Fibroblast of peridontal ligament (primary cell): ENCODE measurements at regions not wholly inside any gene's neighbourhood (a gene's known extent, or its start where the extent isn't known, plus 50 kb on each side); places are given as distances from the start of the nearest gene placed in this dataset.

Experiments
- DNase-seq: peaks from one replicate; pipeline ENCODE4 v3.0.0-alpha.2; 2010; ENCODE audit errors: extremely low read depth

DNA sequence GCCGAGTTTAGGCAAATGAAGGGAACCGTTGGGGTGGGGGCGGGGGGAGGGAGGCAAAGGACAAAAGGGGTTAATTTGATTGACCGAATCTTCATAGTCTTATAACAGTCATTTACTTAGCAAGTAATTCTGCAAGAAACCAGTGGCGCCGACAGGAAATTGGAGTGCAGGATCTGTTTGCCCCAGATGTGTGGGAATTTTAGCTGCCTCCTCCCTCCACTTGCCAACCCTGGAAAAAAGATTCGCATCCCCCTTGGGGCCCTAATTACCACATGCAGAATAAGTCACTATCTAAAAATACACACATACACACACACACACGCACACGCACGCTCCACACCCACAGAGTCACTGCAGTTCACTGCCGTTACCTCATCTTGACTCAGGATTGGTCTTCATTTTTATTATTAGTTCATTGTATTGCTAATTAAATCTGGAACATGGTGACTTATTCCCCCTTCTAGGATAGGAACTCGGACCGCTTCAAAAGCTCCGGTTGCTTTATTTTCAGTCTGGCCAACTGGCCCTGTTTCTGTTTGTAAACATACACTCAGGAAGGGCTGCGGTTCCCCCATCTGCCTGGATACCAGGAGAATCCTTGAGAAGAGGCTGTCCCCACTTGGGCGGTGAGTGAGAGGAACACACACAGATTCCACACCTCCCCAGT, 241.6 kb upstream of the SALL1 start:
- DNase-seq: peak; percentile 88

DNA sequence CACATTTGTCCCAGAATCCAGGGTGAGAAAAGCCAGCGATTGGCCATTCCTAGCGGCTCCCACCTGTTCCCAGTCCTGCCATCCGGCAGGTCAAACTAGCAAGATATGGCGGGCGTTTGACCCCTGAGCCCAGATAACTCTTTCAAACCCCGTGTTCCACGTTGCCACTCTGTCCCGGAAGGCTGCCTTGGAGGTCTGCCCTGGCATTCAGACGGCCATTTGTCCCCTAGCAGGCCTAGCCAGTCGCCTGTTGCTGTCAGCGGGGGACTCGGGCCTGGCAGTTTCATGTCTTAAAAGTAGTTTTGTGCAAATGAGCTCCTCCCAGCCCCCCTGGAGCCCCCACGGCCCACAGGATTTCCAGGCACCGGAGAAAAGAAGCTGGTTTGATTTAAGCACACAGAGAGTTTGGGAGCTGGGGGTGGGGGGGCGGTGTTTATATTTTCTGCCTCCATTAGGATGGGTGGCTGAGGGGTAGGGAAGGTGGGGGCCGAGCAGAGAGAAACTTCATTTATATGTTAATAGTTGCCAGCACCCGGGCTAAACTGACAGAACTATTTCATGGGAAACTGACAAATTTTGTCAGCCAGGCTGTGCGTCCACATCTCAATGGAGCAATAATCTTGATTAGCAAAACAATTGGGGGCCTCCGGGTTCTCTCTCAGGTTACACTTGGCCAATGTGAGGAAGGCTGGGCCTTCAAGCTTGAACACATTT, 240.9 kb upstream of the SALL1 start:
- DNase-seq: no peak

DNA sequence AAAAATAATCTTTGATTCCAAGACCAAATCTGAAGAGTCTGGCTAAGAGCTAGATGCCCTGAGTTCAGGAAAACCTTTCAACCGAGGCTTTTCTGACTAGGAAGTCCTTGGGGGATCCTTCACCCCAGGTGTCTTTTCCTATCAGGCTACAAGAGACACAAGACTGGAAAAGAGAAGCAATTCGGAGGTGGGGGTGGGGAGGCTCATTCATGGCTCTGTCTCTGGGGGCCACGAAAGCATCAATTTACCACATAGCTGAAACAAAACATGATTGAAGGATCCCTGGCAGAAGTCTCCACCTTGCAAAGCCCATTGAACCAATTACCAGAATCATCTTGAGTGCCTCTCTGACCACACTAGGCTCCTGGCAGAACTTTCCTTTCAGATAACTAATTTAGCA, 239.8 kb upstream of the SALL1 start:
- DNase-seq: no peak

DNA sequence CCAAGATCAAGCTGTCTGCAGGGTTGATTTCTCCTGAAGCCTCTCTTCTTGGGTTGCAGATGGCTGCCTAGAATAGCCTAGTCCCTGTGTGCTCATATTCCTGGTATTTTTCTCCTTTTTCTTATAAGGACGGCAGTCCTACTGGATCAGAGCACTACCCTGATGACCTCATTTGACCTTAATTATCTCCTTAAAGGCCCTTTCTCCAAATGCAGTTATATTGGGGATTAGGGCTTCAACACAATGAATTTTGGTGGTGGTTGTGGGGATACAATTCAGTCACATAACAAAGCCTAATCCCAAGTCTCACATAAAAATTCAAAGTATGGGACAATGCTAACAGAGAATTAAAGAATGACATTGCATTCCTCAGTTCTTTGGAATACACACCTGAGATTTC, 238.8 kb upstream of the SALL1 start:
- DNase-seq: no peak

- no peak for DNase-seq
Observed at GRCh38 chr16:51388516-51388951, 237.5 kb upstream of the SALL1 start.

DNA sequence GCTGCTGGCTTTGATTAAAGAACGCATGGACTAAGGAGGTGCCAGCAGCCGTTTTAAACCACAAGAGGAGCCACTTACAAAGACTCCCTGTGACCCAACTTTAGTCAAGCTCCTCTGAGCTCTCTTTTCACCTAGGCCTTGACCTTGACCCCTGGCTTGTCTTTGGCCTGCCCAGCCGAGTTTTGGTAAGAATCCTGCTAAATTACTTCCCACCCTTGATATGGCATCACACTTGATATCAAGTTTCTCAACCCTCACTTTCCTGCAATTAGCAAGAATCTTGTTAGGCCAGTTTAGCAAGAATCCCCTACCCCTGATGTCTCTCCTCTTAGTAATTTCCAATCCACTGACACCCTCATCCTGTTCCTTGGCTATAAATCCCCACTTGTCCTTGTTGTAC, 232.8 kb upstream of the SALL1 start:
- no peak for DNase-seq

- DNase-seq: no peak
Observed at GRCh38 chr16:51382940-51383339, 231.9 kb upstream of the SALL1 start.

DNA sequence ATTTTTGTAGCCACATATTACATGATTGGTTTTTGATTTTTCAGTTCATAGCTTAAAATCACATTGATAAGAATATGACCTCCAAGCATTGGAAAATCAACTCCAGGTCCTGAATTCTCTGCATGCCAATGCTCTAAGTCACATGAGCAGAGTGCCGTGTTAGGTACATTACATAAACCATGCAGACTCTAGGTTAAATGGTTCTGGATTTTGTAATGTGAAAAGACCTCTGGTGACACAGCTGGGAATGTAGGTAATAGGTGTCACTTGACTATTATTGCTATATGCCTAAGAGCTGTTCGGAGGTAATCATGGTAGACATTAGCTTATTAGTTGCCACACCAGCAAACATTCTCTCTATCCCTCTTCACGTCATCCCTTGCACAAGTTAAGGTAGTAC, 231.1 kb upstream of the SALL1 start:
- DNase-seq: no peak

DNA sequence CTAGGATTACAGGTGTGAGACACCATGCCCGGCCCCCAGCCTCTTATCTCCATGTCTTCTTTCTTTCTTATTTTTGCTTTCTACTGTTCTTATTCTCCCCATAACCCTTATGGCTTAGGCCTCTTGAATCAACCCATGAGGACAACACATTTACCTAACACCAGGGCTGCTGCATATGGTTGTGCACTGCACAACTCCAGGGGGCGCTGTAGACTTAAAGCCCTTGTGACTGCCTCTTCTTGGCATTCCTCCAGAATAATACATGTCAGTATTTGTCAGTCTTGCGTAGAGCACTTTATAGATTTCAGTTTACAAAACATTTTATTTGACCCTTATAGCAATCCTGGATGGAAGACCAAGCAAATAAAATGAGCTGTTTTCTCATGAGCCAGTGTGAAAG, 225.0 kb upstream of the SALL1 start:
- DNase-seq: no peak

DNA sequence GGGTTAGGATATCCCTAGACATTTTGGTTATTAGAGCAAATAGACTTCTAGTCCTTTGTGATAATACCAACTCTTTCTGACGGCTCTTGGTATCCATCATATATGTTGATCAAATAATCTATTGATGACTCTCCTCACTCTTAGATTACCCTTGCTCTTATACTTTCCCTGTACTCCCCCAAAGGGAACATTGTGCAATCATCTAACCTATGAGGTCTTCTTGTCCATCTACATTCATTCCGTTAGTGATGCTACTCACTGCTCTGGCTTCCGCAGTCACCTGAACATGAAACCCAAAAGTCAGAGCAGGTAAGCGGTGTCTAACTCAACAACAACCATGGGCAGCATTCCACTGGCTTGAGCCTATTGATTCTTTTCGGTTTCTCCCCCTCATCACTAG, 223.7 kb upstream of the SALL1 start:
- DNase-seq: no peak

DNA sequence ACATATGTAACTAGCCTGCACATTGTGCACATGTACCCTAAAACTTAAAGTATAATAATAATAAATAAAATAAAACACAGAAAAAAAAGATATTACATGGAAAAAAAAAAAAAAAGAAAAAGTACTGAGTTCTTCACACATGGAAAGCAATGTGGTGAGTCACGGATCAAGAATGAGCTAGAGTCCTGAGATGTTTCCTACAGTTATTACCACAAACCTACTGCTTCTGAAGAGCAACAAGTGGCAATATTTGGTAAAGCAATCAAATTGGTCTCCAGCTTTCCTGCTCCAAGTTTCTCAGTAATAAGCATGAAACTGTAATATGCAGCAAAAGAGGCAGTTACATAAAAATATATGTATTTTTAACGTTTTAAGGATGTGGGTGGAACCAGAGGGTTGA, 223.3 kb upstream of the SALL1 start:
- DNase-seq: peak; percentile 63

DNA sequence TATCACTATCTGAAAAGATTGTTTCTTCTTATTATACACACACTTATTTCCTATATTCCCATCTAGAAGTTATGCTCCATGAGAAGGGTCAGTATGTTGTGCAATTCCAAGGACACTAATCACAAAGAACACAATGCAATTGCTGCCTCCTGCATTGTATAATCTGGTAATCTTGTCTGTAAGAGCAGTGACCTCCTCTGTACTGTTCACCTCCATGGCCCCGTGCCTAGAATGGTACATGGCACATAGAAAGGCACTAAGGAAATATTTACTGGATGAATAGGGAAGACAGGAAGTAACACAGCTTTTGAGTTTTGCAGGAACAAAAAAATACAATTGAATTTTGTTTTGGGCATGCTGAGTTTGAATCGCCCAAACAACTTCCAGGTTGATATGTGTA, 214.6 kb upstream of the SALL1 start:
- no peak for DNase-seq

DNA sequence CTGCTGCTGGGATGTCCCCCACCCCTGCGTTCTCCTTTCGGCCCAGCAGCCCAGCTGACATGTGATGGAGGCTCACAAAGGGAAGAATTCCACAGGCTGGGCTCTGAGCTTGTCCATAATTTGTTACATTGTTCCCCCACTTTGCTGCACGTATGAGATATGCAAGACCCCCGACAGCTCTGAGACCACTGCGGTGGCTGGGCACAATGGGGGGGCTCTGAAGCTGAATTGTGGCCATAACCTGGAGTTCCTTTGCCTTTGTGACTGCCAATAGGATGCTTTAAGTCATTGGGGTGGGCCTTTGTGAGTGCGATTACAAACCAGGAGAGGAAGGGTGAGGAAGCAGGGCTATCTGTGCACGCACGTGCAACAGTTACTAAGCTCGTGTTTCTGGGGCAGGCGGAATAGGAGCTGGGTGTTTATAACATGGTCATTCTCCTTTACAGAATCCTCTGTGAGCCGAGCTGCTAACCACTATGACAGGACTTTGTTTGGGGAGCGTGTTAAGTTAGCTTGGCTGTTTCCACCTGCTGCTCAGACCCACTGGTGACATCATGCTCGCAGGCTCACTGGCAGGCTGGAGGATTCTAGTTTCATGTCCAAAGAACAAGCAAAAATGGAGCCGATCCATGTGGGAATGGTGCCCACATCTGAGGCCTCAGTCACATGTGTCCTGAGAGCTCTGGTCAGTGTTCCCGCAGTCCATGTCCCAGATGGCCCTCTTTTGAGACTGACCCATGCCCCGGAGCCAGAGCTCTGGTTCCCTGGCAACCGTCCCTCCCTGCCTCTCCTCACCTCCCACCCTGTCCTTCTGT, 208.3 kb upstream of the SALL1 start:
- no peak for DNase-seq

DNA sequence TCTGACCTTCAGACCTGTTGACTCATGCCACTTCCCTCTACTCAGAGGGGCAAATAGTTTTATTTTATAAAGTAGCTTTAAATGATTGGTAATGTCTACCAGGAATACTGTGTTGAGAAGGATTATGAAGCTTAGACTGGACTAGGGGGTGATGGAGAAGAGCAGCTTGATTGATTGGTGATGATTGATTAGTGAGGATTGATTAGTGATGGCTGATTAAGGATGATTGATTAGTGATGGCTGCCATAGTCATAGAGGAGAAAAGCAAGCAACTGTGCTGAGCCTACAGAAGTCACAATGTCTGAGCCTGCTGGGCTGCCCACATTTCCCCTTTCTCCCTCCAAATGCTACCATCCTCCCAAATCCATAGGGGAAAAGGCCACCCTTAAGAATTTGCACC, 206.8 kb upstream of the SALL1 start:
- DNase-seq: no peak

DNA sequence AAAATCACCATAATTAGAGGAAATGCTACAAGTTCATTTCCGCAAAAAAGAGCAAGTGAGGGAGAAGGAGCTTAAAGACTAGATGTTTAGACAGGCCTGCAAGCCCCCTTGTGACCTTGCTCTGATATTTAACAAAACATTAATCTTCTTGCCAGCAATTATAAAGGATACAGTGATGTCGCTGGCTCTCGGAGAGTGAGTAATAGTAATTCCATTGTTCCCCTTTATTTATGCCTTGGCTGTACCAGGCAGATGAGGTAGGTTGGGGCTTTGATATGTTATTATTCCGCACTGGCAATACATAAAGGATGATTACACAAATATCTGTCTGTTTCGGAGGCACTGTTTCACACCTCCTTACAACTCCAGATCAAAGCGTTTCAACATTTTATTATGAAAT, 204.8 kb upstream of the SALL1 start:
- DNase-seq: no peak

GRCh38 chr16:51355195-51355594, 204.1 kb upstream of the SALL1 start:
- no peak for DNase-seq

- DNase-seq: no peak
Observed at GRCh38 chr16:51353055-51353454, 202.0 kb upstream of the SALL1 start.

DNA sequence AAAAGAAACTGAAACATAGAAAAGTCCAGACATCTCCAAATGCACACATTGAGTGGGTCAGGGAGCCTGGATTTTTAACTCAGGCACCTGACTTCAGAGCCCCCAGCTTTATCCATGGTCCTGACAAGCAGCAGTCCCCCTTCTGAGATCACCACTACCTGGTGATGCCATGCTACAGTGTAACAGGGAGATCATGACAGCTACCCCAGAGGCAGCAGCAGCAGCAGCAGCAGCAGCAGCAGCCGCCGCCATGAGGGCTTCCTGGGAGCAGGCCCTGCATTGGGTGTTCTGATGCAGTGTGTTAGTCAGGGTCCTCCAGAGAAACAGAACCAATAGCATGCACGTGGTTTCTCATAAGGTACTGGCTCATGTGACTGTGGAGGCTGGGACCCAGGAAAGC, 198.6 kb upstream of the SALL1 start:
- DNase-seq: no peak

DNA sequence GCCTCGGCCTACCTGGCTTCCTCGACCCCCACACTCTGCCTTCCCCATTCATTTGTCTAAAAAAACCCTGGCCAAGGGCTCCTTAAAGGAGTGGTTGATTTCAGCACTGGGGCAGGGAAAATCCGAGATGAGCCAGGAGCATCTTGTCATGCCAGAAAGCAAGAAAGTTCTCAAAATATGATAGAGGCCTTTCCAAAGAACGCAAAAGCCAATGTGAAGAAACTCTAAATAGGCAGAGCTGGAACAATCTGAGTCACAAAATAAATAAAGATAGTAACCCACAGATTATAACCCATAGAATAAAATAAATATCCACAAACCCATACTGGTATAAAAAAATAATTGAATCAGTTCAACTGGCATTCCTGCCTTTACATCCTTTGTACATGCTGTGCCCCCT, 192.3 kb upstream of the SALL1 start:
- DNase-seq: peak; percentile 18

GRCh38 chr16:51341204-51341603, 190.1 kb upstream of the SALL1 start:
- DNase-seq: peak; percentile 3

DNA sequence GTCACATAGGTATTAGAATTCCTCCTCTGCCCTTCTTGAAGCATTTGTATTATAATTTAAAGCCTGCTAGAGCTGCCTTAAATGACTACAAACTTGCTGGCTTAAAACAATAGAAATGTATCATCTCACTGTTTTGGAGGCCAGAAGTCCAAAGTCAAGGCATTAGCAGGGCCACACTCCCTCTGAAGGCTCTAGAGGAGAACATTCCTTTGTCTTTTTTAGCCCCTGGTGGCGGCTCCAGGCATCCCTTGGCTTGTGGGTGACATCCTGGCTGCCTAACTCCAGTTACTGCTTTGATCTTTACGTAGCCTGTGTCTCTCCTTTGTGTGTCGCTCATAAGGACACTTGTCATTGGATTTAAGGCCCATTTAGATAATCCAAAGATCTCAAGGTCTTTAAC, 186.6 kb upstream of the SALL1 start:
- no peak for DNase-seq

GRCh38 chr16:51328733-51329132, 177.7 kb upstream of the SALL1 start:
- no peak for DNase-seq

DNA sequence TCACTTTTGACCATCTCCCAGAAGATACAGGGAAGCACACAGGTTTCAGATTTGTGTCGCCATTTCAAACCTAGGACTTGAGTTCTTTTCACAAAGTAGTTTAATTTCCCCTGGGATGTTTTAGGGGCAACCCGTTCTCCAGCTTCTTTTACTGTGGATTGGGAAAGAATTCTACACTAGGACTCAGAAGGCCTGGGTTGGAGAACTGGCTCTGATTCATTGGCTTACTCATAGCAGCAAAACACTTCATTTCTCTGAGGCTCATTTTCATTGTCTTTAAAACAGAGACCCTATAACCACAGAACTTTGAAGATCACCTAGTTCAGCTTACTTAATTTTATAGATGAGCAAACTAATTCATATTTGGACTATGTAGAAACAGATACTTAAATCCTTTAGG, 175.9 kb upstream of the SALL1 start:
- peak; percentile 72 for DNase-seq
